CD8-positive, alpha-beta memory T cell (primary cell): ENCODE measurements at regions not wholly inside any gene's neighbourhood (a gene's known extent, or its start where the extent isn't known, plus 50 kb on each side); places are given as distances from the start of the nearest gene placed in this dataset.
A peak's percentile ranks its signal among the peaks of the same experiment; 100 is the strongest.

ENCODE experiments used
- CTCF ChIA-PET: fragments of 350-600 bp; sonication (Branson Sonifier 250); formaldehyde crosslinking; loops from one replicate; lab custom pipeline; 2021; ENCODE audit warnings: antibody characterized with exemption; lab: Charles Lee
- POLR2A ChIA-PET: fragments of 350-600 bp; sonication (Branson Sonifier 250); formaldehyde crosslinking; loops from one replicate; lab custom pipeline; 2021; ENCODE audit warnings: antibody characterized with exemption; lab: Charles Lee
- DNase-seq, 5 donors: peaks; one replicate each; pipeline versions ENCODE4 v3.0.0 to v3.0.0-alpha.2; 2020 to 2022; ENCODE audit warnings: mixed read lengths in 1 of 5
- H3K27ac ChIP-seq: one replicate; pipeline ENCODE4 v1.7.0; 2013; ENCODE audit warnings: low read depth, mild to moderate bottlenecking, low read length, moderate library complexity
- H3K27me3 ChIP-seq: 2 replicates; pipeline ENCODE4 v1.7.0; 2013; ENCODE audit warnings: low read length, mild to moderate bottlenecking; ENCODE audit not compliant: insufficient read depth, poor library complexity, severe bottlenecking
- H3K36me3 ChIP-seq: 2 replicates; pipeline ENCODE4 v1.7.0; 2013; ENCODE audit warnings: mild to moderate bottlenecking, low read length, moderate library complexity; ENCODE audit not compliant: insufficient read depth
- H3K4me1 ChIP-seq: 2 replicates; pipeline ENCODE4 v1.7.0; 2013; ENCODE audit warnings: mild to moderate bottlenecking, low read length, moderate library complexity; ENCODE audit not compliant: insufficient read depth
- H3K4me3 ChIP-seq: 2 replicates; pipeline ENCODE4 v1.7.0; 2013; ENCODE audit warnings: mild to moderate bottlenecking, low read length
- H3K9me3 ChIP-seq: 2 replicates; pipeline ENCODE4 v1.7.0; 2013; ENCODE audit warnings: mild to moderate bottlenecking, low read length
- H3K27ac Mint-ChIP-seq, 8 donors: one replicate each; pipeline ENCODE4 v1.8.0; 2020 to 2021; ENCODE audit warnings: mixed read lengths in 8 of 8, mild to moderate bottlenecking in 6 of 8, inconsistent platforms in 3 of 8, moderate library complexity in 3 of 8
- H3K27me3 Mint-ChIP-seq, 2 donors: one replicate each; pipeline ENCODE4 v1.8.0; 2020 to 2021; ENCODE audit warnings: mixed read lengths in 2 of 2, mild to moderate bottlenecking in 1 of 2, moderate library complexity in 1 of 2
- H3K36me3 Mint-ChIP-seq, 3 donors: one replicate each; pipeline ENCODE4 v1.8.0; 2020 to 2021; ENCODE audit warnings: mixed read lengths in 3 of 3, inconsistent platforms in 1 of 3, mild to moderate bottlenecking in 1 of 3
- H3K4me1 Mint-ChIP-seq, 3 donors: one replicate each; pipeline ENCODE4 v1.8.0; 2020 to 2021; ENCODE audit warnings: mixed read lengths in 3 of 3, inconsistent platforms in 1 of 3, mild to moderate bottlenecking in 1 of 3
- H3K4me3 Mint-ChIP-seq, 7 donors: one replicate each; pipeline ENCODE4 v1.8.0; 2020 to 2021; ENCODE audit warnings: mixed read lengths in 7 of 7, mild to moderate bottlenecking in 6 of 7, moderate library complexity in 4 of 7, inconsistent platforms in 2 of 7
- H3K9me3 Mint-ChIP-seq, 5 donors: one replicate each; pipeline ENCODE4 v1.8.0; 2020 to 2022; ENCODE audit warnings: mixed read lengths in 5 of 5, mild to moderate bottlenecking in 3 of 5, moderate library complexity in 2 of 5, inconsistent platforms in 1 of 5

DNA sequence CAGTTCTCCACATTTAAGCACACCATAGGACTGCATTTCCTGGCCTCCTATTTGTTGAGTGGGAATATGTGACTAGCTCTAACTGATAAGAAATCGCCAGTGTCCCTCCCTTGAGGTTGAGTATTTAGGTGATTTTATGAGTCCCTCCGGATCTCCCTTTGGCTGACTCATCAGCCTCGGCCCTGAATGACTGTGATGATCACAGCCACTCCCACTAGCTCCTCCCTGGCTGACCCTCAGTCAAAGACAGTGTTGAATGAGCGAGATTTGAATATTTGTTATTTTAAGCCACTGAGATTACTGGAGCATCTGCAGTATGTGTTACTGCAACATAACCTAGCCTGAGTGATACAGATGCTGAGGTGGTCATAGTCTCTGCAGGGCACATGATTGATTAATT lies 515.3 kb downstream of the EPHB1 start:
- Histone ChIP-seq H3K9me3 (no peaks in the 10 kb centered on the region), H3K27me3 (no peaks in the 10 kb centered on the region), H3K36me3 (no peaks in the 10 kb centered on the region), H3K4me3 (no peak overlapping the region), H3K27ac (no peak overlapping the region), H3K4me1 (no peaks in the 10 kb centered on the region)
- CTCF ChIA-PET, result no interaction called here
- Mint-ChIP-seq H3K36me3 (peaks cover 0 to 2% (median 0%) of the 10 kb centered on the region in 3 donors), H3K27me3 (no peaks in the 10 kb centered on the region), H3K9me3 (peaks cover 0 to 9% (median 6%) of the 10 kb centered on the region in 5 donors), H3K4me1 (no peaks in the 10 kb centered on the region), H3K27ac (no peak overlapping the region), H3K4me3 (no peak overlapping the region)
- no peak for DNase-seq
- POLR2A ChIA-PET, result no interaction called here

GRCh38 chr3:135311699-135312098 lies 516.6 kb downstream of the EPHB1 start:
- POLR2A ChIA-PET, result no interaction called here
- Mint-ChIP-seq H3K27ac (peak overlapping the region in 1 of 8 donors; percentile 5), H3K36me3 (peaks cover 0 to 2% (median 0%) of the 10 kb centered on the region in 3 donors), H3K4me3 (no peak overlapping the region), H3K27me3 (no peaks in the 10 kb centered on the region), H3K4me1 (no peaks in the 10 kb centered on the region), H3K9me3 (peaks cover 0 to 9% (median 2%) of the 10 kb centered on the region in 5 donors)
- Histone ChIP-seq H3K36me3 (no peaks in the 10 kb centered on the region), H3K27ac (no peak overlapping the region), H3K27me3 (no peaks in the 10 kb centered on the region), H3K9me3 (no peaks in the 10 kb centered on the region), H3K4me3 (no peak overlapping the region), H3K4me1 (no peaks in the 10 kb centered on the region)
- no peak for DNase-seq
- CTCF ChIA-PET, result no interaction called here

DNA sequence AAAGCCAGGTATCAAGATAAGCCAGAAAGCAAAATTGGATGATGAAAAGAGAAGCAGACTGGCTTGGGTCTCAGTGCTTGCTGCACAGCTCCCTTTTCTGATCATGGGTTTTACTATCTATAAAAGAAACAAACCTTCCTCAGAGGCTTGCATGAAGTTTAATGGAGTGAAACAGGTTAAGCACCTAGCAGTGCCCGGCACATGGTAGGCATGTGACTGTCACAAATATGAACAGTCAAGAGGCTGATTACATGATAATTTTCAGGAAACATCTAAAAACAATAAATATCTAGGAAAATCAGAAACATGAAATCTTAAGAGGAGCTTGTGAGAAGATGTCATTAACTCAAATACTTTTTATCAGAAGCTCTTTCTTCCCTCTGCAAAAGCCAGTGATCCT lies 519.2 kb downstream of the EPHB1 start:
- no peaks in the 10 kb centered on the region for H3K9me3 ChIP-seq
- DNase-seq, result no peak
- H3K36me3 Mint-ChIP-seq, result peaks cover 0 to 2% (median 0%) of the 10 kb centered on the region in 3 donors
- no peak overlapping the region for H3K27ac ChIP-seq
- ChIA-PET POLR2A (no interaction called here), CTCF (no interaction called here)
- H3K36me3 ChIP-seq, result no peaks in the 10 kb centered on the region
- H3K4me1 ChIP-seq, result no peaks in the 10 kb centered on the region
- no peaks in the 10 kb centered on the region for H3K27me3 Mint-ChIP-seq
- H3K4me1 Mint-ChIP-seq, result no peaks in the 10 kb centered on the region
- no peak overlapping the region for H3K27ac Mint-ChIP-seq
- peaks cover 0 to 8% (median 2%) of the 10 kb centered on the region in 5 donors for H3K9me3 Mint-ChIP-seq
- H3K4me3 Mint-ChIP-seq, result no peak overlapping the region
- H3K4me3 ChIP-seq, result no peak overlapping the region
- no peaks in the 10 kb centered on the region for H3K27me3 ChIP-seq

DNA sequence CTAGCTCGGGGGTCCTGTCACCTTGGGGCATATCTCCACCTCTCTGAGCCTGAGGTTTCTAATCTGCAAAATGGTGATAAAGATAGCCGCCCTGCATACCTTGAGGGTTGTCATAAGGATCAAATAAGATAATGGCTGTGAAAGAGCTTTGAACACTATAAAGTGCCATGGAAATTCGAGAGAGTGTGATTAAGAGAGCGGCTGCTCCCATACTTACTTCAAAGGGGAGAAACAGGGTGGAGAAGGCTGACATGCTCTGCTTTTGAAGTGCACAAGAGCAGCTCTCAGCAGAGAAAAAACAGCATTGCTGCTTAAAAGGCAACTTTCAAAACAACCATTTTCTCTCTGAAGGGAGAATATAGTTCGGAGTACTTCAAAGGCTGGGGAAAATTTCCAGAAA lies 529.2 kb downstream of the EPHB1 start:
- Histone ChIP-seq H3K4me1 (no peaks in the 10 kb centered on the region), H3K4me3 (no peak overlapping the region), H3K27ac (no peak overlapping the region), H3K27me3 (no peaks in the 10 kb centered on the region), H3K9me3 (no peaks in the 10 kb centered on the region), H3K36me3 (no peaks in the 10 kb centered on the region)
- ChIA-PET POLR2A (no interaction called here), CTCF (no interaction called here)
- Mint-ChIP-seq H3K36me3 (peaks cover 0 to 2% (median 0%) of the 10 kb centered on the region in 3 donors), H3K27ac (no peak overlapping the region), H3K27me3 (peaks cover 0 to 3% of the 10 kb centered on the region in 2 donors), H3K4me1 (no peaks in the 10 kb centered on the region), H3K4me3 (no peak overlapping the region), H3K9me3 (peaks cover 0 to 5% (median 0%) of the 10 kb centered on the region in 5 donors)
- no peak for DNase-seq

- ChIA-PET CTCF (no interaction called here), POLR2A (no interaction called here)
- Histone ChIP-seq H3K9me3 (no peaks in the 10 kb centered on the region), H3K4me3 (no peak overlapping the region), H3K27ac (no peak overlapping the region), H3K4me1 (no peaks in the 10 kb centered on the region), H3K36me3 (no peaks in the 10 kb centered on the region), H3K27me3 (no peaks in the 10 kb centered on the region)
- Mint-ChIP-seq H3K9me3 (peaks cover 0 to 6% (median 0%) of the 10 kb centered on the region in 5 donors), H3K4me1 (no peaks in the 10 kb centered on the region), H3K36me3 (peaks cover 0 to 2% (median 0%) of the 10 kb centered on the region in 3 donors), H3K27me3 (peaks cover 0 to 6% of the 10 kb centered on the region in 2 donors), H3K4me3 (no peak overlapping the region), H3K27ac (no peak overlapping the region)
- no peak for DNase-seq
These were observed 530.0 kb downstream of the EPHB1 start for GRCh38 chr3:135325096-135325495.

- POLR2A ChIA-PET, result no interaction called here
- Histone ChIP-seq H3K4me1 (no peaks in the 10 kb centered on the region), H3K36me3 (no peaks in the 10 kb centered on the region), H3K27ac (no peak overlapping the region), H3K27me3 (no peaks in the 10 kb centered on the region), H3K9me3 (no peaks in the 10 kb centered on the region), H3K4me3 (no peak overlapping the region)
- Mint-ChIP-seq H3K4me3 (no peak overlapping the region), H3K36me3 (peaks cover 0 to 2% (median 0%) of the 10 kb centered on the region in 3 donors), H3K9me3 (peaks cover 0 to 6% (median 0%) of the 10 kb centered on the region in 5 donors), H3K4me1 (no peaks in the 10 kb centered on the region), H3K27ac (no peak overlapping the region), H3K27me3 (peaks cover 0 to 6% of the 10 kb centered on the region in 2 donors)
- CTCF ChIA-PET, result no interaction called here
- DNase-seq, result no peak
These were observed 530.7 kb downstream of the EPHB1 start for GRCh38 chr3:135325726-135326235.

DNA sequence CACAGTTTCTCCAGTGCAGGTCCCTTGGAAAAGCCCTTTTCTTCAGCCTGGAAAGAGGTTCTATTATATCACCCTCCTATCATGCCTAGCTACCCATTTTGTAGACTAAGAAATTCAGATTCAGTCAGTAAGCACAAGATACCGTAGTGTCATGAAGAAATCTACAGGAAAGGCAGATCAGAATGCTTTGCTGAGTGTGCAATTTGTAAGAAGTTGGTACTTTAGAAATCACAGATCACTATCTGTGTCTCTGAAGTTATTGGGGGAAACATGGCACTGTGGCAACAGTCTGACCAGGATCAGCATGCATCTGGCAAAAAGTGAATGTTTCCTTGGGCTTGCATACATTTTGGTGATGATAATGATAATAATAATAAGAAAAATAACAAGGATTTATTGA lies 531.8 kb downstream of the EPHB1 start:
- Histone ChIP-seq H3K9me3 (no peaks in the 10 kb centered on the region), H3K27ac (no peak overlapping the region), H3K4me3 (no peak overlapping the region), H3K36me3 (no peaks in the 10 kb centered on the region), H3K27me3 (no peaks in the 10 kb centered on the region), H3K4me1 (no peaks in the 10 kb centered on the region)
- H3K9me3 Mint-ChIP-seq, result peaks cover 0 to 6% (median 0%) of the 10 kb centered on the region in 5 donors
- POLR2A ChIA-PET, result no interaction called here
- peaks cover 0 to 2% (median 0%) of the 10 kb centered on the region in 3 donors for H3K36me3 Mint-ChIP-seq
- CTCF ChIA-PET, result no interaction called here
- H3K27ac Mint-ChIP-seq, result no peak overlapping the region
- H3K4me3 Mint-ChIP-seq, result no peak overlapping the region
- no peak for DNase-seq
- peaks cover 0 to 5% of the 10 kb centered on the region in 2 donors for H3K27me3 Mint-ChIP-seq
- H3K4me1 Mint-ChIP-seq, result no peaks in the 10 kb centered on the region

DNA sequence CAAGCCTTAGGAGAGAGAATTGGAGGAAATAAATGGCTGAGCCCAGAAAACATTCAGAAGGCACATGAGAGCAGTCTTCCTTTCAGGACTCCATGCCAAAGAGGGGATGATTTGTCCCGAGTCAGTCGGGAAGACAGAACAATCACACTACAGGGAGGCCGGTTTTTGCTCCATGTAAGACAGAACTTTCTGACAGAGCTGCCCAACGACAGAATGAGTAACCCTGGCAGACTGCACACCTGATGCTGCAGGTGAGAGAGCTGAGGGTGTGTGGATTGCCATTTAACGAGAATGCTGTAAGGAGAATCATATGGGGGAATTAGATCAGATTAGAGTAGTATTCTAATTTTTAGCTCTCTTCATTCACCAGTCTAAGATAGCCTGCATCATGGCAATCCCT lies 533.0 kb downstream of the EPHB1 start:
- CTCF ChIA-PET, result no interaction called here
- H3K36me3 Mint-ChIP-seq, result peaks cover 0 to 2% (median 0%) of the 10 kb centered on the region in 3 donors

More for the DNA sequence above, 533.0 kb downstream of the EPHB1 start:
- Histone ChIP-seq H3K36me3 (no peaks in the 10 kb centered on the region), H3K4me3 (no peak overlapping the region), H3K27me3 (no peaks in the 10 kb centered on the region), H3K4me1 (no peaks in the 10 kb centered on the region), H3K27ac (no peak overlapping the region), H3K9me3 (no peaks in the 10 kb centered on the region)
- no peaks in the 10 kb centered on the region for H3K4me1 Mint-ChIP-seq
- H3K27ac Mint-ChIP-seq, result no peak overlapping the region
- H3K9me3 Mint-ChIP-seq, result peaks cover 0 to 8% (median 2%) of the 10 kb centered on the region in 5 donors
- POLR2A ChIA-PET, result no interaction called here
- H3K4me3 Mint-ChIP-seq, result no peak overlapping the region
- no peak for DNase-seq
- peaks cover 0 to 2% of the 10 kb centered on the region in 2 donors for H3K27me3 Mint-ChIP-seq
